NCI-H345 treated with DMSO at 0.1 percent for 48 hours (cell line): ENCODE measurements at regions not wholly inside any gene's neighbourhood (a gene's known extent, or its start where the extent isn't known, plus 50 kb on each side); places are given as distances from the start of the nearest gene placed in this dataset.

Experiments used
- DNase-seq: peaks from one replicate; lab custom pipeline; 2025; ENCODE audit not compliant: unreplicated experiment; lab: John Stamatoyannopoulos, UW

- DNase-seq = no peak
Observed at GRCh38 chr2:145352484-145352883, 832.6 kb upstream of the ZEB2 start.

DNA sequence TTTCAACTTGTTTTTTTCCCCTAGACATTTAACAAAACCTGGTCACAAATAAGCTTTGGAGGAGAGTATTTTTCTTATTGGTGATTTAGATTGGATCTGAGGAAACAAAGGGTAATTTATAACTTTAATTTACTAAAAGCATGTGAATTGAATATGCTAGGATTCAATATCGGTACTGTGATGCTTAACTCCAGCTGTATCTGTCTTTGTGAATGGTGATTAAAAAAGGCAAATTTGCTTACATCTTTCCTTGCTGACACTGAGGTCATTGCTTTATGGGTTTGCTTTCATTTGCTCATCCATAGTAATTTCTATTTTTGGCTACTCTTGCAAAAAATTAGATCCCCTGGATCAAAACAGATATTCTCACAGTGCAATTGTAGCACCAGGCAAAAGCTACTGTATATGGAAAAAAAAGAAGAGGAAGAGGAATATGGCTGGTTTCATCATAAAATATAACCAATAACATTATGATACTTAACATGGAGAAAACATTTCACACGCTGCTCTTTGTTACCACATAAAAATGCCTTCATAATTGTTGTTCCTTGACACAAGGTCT lies 832.0 kb upstream of the ZEB2 start:
- no peak for DNase-seq

DNA sequence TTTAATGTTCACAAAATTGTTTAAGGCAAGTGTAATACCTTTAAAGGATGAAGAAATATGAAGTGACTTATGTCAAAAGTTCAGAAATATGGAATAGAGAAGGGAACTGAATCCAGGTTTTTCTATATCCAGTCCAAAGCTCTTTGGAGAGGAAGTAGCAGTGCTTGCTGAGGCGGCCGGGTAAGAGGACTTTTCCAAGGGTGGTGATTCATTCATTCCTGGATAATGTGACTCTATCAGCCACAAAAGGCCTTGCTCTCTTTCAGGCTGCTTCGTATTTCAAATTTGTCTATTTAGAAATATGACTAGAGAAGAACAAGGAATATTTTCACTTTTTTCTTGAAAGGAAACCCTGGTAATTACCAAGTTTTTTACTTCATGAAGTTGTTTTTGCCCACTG lies 830.1 kb upstream of the ZEB2 start:
- no peak for DNase-seq

DNA sequence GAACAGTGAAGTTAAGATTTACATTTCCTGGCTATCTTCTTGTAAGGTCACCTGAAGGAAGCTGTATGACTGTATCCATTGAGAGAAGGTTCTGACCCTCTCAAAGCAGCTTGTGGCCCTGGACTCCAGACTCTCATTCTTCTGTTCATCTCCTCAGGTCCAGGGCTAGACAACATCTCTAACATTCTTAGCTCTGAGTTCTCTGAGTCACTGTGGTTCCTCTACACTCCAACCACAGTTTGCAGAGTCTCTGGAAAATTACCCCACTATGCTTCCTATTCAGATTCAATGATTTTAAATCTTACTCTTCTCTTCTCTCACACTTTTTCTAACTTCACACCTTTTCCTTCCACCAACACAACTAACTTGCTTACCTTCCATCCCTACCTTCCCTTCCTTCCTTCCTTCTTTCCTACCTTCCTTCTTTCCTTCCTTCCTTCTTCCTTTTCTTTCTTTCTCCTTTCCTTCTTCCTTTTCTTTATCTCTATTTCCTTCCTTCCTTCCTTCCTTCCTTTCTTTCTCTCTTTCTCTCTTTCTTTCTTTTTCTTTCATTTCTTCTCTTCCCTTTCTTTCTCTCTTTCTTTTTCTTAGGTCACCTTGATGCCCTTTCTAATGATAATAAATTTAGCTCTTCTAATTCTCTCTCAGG lies 824.3 kb upstream of the ZEB2 start:
- no peak for DNase-seq

DNA sequence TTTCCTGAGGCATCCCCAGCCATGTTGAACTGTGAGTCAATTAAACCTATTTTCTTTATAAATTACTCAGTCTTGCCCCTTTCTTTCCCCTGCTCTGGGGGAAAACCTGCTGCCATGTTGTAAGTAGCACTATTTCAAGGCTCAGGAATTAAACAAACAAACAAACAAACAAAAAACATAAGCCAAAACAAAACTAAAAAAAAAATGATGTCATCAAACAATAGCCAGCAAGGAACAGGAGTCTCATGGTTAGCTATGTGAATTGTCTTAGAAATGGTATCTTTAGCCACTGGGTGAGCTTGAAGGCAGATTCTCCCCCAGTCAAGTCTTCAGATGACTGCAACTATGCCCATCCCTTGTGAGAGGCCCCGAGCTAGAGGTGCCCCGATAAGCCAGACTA lies 823.4 kb upstream of the ZEB2 start:
- no peak for DNase-seq

DNA sequence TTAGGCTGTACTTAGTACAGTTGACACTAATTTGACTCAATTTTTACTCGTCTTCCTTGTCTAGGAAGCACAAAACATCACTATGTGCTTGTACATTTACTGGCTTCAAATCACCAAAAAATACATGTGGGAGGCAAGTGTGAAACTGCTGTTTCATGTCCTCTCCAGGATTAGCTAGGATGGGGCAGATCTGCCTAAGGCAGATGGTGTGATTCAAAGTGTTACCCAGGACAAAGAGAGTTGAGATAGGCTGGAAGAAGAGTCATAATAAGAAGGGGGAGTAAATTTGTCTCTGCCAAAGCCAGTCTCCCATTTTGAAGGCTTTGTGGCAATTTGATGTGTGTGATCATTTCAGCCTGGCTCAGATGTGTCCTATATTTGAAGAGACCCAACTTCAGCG lies 821.6 kb upstream of the ZEB2 start:
- no peak for DNase-seq

DNA sequence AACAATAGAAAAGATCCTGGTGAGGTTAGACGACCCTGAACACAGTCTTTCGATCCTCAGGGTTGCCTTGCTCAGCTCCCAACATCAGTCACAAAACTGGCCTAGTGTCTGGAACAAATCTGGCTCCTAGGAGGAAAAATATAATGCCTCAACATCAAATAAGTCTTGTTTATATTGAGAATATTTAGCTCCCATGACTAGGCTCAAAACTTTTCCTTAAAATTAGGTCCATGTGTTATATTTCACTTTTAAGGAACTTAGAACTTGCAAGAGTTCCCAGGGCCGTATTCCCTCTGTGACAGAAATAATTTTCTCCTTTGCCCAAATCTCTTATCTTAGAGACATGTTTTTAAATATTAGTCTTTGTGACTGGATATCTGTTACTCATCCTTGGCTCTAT lies 819.7 kb upstream of the ZEB2 start:
- DNase-seq = no peak

- no peak for DNase-seq
Observed at GRCh38 chr2:145332210-145332898, 812.4 kb upstream of the ZEB2 start.

DNA sequence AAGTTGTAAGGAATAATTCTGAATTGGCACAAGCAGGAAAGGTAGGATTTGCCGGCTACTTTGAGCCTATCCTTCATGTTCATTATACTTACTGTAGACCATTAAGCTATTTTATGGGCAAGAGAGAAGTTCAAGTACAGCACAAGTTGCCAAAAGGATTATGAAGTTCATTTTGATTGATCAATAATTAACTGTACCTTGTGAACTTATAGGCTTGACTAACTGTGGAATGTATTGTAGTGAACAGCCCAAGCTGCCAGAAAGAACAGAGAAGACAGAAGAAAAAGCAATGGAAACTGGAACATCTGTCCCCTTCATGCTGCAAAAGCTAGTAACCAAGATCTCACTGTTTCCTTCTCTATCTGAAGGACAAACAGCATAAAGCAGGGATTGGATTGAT lies 810.1 kb upstream of the ZEB2 start:
- DNase-seq = no peak

- DNase-seq = no peak
Observed at GRCh38 chr2:145325485-145325884, 805.6 kb upstream of the ZEB2 start.

DNA sequence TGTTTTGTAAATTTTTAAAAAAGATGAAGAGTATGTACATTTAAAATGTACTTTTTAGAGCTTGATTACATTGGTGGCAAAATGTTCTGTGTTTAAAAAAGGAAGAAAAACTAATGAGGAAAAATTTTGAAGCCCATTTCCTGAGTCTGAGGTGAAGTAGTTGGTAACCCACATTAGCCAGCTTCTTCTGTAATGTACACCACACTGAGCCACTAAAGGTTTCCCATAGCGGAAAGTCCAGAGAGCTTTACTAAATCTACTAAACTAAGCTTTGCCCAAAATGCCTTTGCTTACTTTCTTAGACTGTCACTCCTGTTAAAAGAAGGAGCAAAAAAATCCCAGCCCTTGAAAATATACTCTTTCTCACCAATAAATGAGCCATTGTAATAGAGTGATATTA lies 804.8 kb upstream of the ZEB2 start:
- no peak for DNase-seq

GRCh38 chr2:145323512-145323911 lies 803.6 kb upstream of the ZEB2 start:
- DNase-seq = no peak

DNA sequence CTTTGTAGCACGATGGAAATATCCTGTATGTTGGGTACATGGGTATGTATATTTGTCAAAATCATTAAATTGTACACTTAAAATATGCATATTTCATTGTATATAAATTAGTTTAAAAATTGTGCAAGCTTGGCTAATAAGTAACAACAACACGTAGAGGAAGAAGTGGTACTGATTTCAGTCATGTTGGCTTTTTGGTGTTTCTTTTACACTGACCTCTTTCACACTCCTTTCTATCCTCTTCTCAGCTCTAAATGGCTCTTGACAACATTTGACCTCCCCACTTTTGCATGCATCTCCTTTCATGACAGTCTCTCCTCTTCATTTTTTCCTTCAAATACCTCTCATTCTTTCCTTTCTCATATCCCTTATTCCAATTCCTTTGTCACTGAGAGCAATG lies 801.4 kb upstream of the ZEB2 start:
- no peak for DNase-seq

- DNase-seq = no peak
Observed at GRCh38 chr2:145316496-145316895, 796.6 kb upstream of the ZEB2 start.

DNA sequence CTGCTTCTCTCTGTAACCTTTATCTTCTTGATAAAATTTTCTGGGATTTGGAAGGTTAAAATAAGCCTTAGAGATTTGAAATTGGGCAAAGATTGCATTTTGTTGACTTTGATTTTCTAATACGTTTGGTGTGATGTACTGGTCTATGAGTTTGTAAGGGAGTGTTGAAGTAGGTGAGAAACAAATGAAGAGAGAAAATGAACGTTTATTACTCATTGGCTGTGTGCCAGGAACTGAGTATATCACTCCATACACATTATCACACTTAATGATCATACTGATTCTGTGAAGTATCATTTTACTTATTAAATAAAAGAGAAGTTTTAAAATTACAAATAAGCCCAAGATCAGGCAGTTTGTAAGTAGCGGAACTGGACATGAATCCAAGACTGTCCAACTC lies 795.1 kb upstream of the ZEB2 start:
- no peak for DNase-seq

DNA sequence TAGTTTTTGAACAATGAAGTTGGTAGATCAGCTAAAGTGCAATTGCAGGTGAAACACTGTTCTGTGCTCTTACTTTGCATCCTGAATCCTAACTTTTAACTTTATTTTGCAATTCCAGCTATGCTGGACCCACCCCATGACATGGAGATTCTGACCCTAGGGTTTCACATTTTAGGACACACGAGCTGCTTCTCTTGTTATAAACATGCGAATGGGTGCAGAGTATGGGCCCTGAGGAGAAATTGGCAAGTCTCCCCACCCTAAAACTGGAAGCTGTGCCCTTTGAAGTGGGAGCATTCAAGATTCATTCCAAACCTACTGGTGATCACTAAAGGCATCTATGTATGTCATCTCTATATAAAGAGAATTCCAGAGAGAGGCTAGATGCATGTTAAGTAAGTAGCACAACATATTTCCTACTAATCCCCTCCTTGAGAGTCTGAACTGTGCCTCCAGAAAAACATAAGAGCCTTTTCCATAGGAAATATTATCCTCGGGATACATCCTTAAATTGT lies 794.3 kb upstream of the ZEB2 start:
- no peak for DNase-seq

GRCh38 chr2:145305889-145306288 lies 786.0 kb upstream of the ZEB2 start:
- DNase-seq = no peak

DNA sequence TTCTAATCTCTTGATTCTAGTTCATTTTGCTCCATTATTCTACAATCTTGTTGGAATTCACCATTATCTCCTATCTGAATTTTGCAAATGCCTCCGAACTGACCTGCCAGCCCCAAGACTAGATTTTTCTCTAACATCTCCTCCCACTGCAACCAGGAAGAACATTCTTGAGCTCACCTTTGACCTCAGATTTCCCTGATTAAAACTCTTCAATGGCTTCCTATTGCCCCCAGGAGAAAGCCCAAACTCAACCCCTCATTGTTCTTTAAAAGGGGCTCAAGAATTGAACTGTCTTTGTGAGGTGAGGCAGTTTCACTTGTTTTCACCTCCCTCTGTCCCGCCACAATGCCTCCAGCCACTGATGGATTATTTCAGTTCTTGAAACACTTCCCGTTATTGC lies 784.6 kb upstream of the ZEB2 start:
- no peak for DNase-seq

GRCh38 chr2:145303536-145303935 lies 783.6 kb upstream of the ZEB2 start:
- DNase-seq = peak; percentile 32

DNA sequence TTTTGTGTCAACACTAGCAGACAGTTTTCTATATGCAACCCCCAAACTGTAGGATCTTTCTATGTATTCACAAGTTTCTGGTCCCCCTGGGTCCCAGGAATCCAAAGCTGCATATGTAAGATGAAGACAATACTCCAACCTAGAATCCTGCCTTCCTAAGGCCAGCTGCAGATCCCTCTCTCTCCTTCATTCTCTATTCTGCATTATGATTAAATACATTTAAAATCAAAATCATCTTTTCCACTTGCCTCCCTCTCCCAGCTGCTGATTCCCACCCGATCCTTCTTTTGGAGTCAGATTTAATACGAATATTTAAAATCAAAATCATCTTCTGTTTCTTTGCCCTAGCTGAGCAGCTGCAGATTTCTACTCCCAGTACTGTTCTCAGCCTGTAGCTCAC lies 783.0 kb upstream of the ZEB2 start:
- no peak for DNase-seq

- DNase-seq = no peak
Observed at GRCh38 chr2:145302451-145302850, 782.5 kb upstream of the ZEB2 start.

GRCh38 chr2:145299368-145299767 lies 779.4 kb upstream of the ZEB2 start:
- DNase-seq = no peak

GRCh38 chr2:145292166-145292565 lies 772.2 kb upstream of the ZEB2 start:
- DNase-seq = no peak
